C4-2B (cell line): ENCODE measurements at regions not wholly inside any gene's neighbourhood (a gene's known extent, or its start where the extent isn't known, plus 50 kb on each side); places are given as distances from the start of the nearest gene placed in this dataset.
"Not testable (repeated sequence)": the region's sequence is repeated elsewhere in the genome, so short reads cannot be mapped to it uniquely, and the experiment has no call there.

Source experiments
- CTCF ChIP-seq: fragments of 450-650 bp; conservative IDR thresholded peaks from 2 replicates; pipeline ENCODE4 v1.5.1; 2017; ENCODE audit warnings: mild to moderate bottlenecking
- ZFX ChIP-seq: fragments of 450-650 bp; IDR thresholded peaks from 2 replicates; pipeline ENCODE4 v1.6.1; 2017

GRCh38 chr22:49336483-49336882 lies 491.2 kb downstream of the BRD1 start:
- TF ChIP-seq CTCF, ZFX: not testable (repeated sequence)
